ENCODE measurements at regions not wholly inside any gene's neighbourhood (a gene's known extent, or its start where the extent isn't known, plus 50 kb on each side); places are given as distances from the start of the nearest gene placed in this dataset.
"Not testable (repeated sequence)": the region's sequence is repeated elsewhere in the genome, so short reads cannot be mapped to it uniquely, and the experiment has no call there.

GRCh38 chr5:57429513-57430120, 53.0 kb downstream of the ACTBL2 start:
- no peak for DNase-seq (ENCODE audit: low spot score)

- DNase-seq (ENCODE audit: low spot score): not testable (repeated sequence)
Measured at GRCh38 chr5:57429021-57429420, 53.6 kb downstream of the ACTBL2 start.

DNA sequence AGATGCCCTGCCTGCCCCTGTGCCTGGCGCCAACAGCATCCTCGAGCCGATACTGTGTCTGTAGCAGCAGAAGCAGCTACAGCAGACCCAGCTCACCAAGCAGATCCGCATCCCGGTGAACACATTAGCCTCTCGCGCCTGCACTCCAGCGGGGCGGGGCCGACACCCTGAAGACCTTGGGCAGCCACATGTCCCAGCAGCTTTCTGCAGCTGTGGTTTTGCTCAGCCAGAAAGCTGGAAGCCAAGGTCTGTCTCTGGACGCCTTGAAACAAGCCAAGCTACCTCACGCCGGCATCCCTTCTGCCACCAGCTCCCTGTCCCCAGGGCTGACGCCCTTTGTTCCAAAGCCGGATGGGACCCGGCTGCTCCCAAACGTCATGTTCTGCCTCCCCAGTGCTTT, 59.6 kb downstream of the ACTBL2 start:
- no peak for DNase-seq (ENCODE audit: low spot score)

DNA sequence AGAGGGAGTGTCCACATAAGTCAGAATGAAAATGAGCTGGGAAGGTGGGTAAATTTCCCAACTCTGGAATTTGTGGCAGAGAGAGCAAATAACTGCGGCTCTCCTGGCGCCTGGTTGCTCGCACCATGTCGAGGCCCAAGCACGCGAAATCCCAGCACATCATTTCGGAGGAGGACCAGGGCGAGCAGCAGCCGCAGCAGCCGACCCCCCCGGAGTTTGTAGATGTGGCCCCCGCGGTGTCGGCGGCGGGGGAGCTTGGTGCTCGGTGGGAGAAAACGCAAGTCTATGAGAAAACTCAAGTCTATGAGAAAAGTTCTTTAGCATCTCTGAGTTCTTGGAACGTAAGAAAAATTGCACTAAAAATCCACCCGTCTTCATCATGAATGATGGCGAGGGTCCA, 60.3 kb downstream of the ACTBL2 start:
- DNase-seq (ENCODE audit: low spot score): no peak

- no peak for DNase-seq (ENCODE audit: low spot score)
Measured at GRCh38 chr5:57420801-57421200, 61.8 kb downstream of the ACTBL2 start.

DNA sequence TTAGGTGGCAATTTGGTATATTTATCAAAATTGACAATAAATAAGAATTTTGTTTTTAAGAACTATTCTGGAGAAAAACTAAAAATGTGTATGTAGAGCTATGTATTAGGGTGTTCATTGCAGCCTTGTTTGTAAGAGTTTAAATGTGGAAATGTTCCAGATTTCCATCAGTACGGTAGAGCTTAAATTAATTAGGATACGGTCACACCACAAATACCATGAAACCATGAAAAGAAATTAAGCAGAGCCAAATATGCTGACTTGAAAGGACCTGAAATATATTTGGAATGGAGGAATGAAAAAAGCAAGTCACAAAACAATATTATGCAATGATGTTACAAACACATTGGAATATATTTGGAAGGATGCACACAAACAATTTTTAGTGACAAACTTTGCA, 64.6 kb downstream of the ACTBL2 start:
- DNase-seq (ENCODE audit: low spot score): no peak

DNA sequence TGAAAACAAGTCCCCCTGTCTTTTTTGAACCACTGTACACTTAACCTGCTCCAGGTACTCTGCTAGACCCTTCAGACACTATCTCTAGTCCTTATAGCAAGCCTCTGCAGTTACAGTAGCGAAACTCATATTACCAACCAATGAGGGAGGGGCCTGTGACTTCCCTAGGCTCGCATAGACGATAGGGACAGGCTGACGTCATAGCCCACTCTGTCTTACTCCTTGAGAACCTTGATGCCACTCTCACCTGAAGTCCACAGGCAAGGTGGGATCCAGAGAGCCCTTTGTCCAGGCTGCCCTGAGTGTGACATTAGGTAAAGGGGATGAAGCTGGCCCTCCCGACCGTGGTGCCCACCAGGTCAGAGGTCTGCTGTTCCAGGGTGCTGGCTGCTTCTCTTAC, 65.3 kb downstream of the ACTBL2 start:
- DNase-seq (ENCODE audit: low spot score): no peak

- DNase-seq (ENCODE audit: low spot score): peak; percentile 6
Measured at GRCh38 chr5:57416278-57416994, 66.2 kb downstream of the ACTBL2 start.

DNA sequence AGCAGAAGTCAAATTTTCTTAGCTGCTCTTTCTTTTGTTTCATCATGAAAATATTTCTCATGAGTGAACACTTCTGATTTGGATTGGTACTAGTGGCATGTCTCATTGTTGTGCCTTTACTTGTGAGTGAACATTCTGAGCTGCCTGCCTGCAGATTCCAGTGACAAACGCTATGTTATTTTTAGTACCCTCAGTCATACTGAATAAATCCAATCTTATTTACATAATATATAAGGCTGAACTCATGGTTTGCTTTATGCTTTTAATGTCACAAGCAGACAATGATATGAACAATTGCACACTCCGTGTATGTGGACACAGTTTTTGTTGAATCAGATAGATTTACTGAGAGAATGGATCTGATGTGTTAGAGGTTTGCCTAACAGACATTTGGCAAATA, 67.8 kb downstream of the ACTBL2 start:
- DNase-seq (ENCODE audit: low spot score): no peak

DNA sequence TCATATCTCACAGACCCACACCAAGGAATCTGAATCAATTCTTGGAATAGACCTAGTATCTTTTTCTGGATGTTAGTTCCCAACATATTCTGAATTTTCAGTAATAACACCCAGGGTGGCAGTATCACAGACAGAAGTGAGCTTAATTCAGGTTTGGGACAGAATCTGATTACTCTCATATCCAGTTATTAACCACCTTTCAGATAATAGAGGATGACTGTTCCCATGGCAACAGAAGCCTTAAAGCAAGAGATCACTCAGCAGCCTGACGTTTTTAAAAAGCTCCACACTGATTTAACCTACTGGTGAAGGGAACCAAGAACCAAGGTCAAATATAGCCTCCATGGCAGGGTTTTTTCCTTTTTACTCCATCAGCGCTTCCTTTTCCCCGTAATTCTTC, 68.4 kb downstream of the ACTBL2 start:
- DNase-seq (ENCODE audit: low spot score): no peak

DNA sequence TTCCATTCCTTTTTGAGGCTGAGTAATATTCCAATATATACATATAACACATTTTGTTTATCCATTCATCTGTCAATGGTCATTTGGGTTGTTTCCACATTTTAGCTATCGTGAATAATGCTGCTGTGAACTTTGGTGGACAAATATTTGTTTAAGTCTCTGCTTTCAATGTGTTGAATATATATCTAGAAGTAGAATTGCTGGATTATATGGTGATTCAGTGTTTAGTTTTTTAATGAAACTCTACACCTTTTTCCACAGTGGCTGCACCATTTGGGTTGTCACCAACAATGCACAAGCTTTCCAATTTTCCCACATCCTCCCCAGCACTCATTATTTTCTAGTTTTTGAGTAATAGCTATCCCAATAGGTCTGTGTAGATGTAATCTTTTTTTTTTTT, 69.5 kb downstream of the ACTBL2 start:
- DNase-seq (ENCODE audit: low spot score): no peak

- DNase-seq (ENCODE audit: low spot score): no peak
Measured at GRCh38 chr5:57412680-57413079, 69.9 kb downstream of the ACTBL2 start.

DNA sequence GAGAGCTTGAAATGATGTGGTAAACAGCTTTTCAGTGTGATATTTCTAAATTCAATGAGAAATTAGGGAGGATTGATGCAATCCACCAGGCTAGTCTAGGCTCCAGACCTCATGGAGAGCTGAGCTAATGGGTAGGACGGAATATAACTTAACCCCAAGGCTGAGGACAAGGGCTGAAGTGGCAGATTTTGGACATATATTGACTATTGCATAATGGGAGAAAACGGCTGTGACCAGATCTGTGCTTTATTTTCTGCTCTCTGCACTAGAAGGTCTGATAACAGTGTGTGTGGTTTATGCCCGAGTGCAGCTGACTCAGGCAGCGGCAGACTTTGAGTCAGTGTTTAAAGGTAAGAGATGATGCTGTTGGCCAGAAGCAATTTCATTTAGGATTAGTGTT, 70.6 kb downstream of the ACTBL2 start:
- peak; percentile 67 for DNase-seq (ENCODE audit: low spot score)

DNA sequence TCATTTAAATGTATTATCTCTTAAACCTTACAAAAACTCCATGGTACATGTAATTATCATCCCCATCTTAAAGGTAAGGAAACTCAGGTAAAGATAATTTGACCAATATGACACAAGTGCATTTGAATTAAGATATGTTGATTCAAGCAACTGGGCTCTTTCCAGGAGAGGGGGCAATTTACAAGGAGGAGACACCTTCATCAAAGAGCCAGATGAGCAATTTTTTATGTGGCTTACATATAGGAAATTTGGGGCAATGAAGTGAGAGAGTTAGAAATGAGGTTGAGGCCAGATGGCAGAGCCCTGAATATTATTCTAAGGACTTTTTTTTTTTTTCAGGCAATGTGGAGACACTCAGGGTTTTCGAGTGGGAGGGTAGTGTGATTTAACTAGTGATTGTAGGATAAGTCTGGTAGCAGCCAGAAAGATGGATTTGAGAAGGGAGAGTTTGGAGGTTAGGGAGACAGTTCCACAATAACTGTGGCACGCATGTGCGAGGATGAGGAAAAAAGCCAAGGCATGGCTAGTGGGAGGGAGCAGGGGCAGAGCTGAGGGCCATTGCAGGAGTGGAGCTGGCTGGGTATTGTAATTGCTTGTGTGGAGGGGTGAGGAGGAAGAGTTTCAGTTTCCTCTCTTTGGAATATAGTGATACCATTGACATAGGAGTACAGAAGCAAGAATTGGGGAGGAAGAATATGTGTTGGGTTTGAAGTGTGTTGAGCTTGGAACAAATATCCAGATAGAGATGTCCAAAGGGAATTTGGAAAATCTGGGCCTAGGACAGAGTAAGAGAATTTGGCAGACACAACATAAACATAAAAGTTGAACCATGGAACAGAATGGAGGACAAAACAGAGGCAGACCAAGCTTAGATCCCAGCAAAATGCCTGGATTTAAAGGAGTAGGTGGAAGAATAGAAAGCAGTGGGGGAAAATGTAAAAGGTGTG, 72.0 kb downstream of the ACTBL2 start:
- DNase-seq (ENCODE audit: low spot score): no peak

GRCh38 chr5:57408714-57409113, 73.9 kb downstream of the ACTBL2 start:
- DNase-seq (ENCODE audit: low spot score): no peak

- no peak for DNase-seq (ENCODE audit: low spot score)
Measured at GRCh38 chr5:57408285-57408684, 74.3 kb downstream of the ACTBL2 start.

DNA sequence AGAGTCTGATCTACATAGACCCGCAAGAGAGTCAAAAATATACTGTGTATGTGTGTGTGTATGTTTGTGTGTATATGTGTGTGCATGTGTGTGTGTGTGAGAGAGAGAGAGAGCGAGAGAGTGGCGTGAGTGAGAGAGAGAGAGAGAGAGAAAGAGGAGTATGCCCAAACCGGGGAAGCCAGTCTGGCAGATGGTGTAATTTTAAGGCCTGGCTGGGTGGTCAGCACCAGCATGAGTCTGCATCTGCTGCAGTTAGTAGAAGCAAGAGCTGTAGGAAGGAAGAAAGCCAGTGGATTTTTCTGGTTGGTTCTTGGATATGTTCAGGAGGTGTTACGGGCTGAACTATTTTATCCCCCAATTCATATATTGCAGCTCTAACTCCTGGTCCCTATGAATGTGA, 75.2 kb downstream of the ACTBL2 start:
- no peak for DNase-seq (ENCODE audit: low spot score)

DNA sequence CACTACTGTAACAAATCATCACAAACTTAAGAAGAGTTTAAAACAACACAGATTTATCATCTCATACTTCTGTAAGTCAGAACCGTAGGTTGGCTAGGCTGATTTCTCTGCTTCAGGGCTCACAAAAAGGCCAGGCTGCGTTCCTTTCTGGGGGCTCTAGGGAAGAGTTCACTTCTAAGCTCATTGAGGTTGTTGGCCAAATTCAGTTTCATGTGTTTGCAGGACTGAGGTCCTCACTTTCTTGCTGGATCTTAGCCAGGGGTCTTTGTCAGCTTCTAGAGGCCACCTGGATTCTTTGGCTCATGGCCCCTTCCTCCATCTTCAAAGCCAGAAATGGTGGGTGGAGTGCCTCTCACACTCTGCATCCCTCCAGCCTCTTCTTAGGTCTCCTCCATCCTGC, 76.0 kb downstream of the ACTBL2 start:
- DNase-seq (ENCODE audit: low spot score): no peak

GRCh38 chr5:57405984-57406383, 76.6 kb downstream of the ACTBL2 start:
- DNase-seq (ENCODE audit: low spot score): no peak

- no peak for DNase-seq (ENCODE audit: low spot score)
Measured at GRCh38 chr5:57402761-57403160, 79.8 kb downstream of the ACTBL2 start.

DNA sequence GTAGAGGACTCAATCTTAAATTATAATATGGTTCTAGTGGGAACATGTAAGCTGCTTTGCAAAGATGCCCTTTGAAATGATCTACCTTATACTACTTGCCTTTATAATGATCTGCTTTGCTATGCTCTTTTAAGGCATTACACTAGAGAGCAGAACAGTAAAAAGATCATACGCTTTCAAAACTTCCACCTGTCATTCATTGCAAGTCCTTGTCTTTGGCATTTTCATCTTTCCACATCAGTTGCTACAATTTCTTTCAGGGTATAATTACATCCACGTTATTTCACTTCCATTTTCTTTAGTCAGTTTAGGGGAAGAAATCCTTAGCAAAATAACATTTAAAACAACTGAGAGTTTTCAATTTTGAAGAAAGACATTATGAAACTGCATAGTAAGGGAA, 80.3 kb downstream of the ACTBL2 start:
- DNase-seq (ENCODE audit: low spot score): no peak

- no peak for DNase-seq (ENCODE audit: low spot score)
Measured at GRCh38 chr5:57398413-57399093, 84.1 kb downstream of the ACTBL2 start.

Measured in kidney tubule cell (primary cell).